ENCODE measurements at regions not wholly inside any gene's neighbourhood (a gene's known extent, or its start where the extent isn't known, plus 50 kb on each side); places are given as distances from the start of the nearest gene placed in this dataset.
A peak's percentile ranks its signal among the peaks of the same experiment; 100 is the strongest.

GRCh38 chr5:126315341-126315740, 107.9 kb upstream of the GRAMD2B start:
- no CpG with 5 or more reads among the region's 3 CpGs for WGBS (ENCODE audit: insufficient coverage)
- H3K4me3 ChIP-seq (ENCODE audit: low read depth, low read length), result no peak overlapping the region
- no peaks in the 10 kb centered on the region for H3K27me3 ChIP-seq (ENCODE audit: control insufficient read depth, insufficient read depth, low read length)
- H3K36me3 ChIP-seq (ENCODE audit: control insufficient read depth, insufficient read depth, low read length), result no peaks in the 10 kb centered on the region
- peak in 1 of 6 donors; percentile 68 for DNase-seq (ENCODE audit: low read depth in 4 of 6, low spot score in 6 of 6)
- no peaks in the 10 kb centered on the region for H3K9me3 ChIP-seq (ENCODE audit: control insufficient read depth, insufficient read depth, low read length)
- no peak overlapping the region for H3K27ac ChIP-seq (ENCODE audit: low read depth, low read length)
- no peaks in the 10 kb centered on the region for H3K4me1 ChIP-seq (ENCODE audit: control insufficient read depth, insufficient read depth, low read length)

GRCh38 chr5:126332326-126332725, 90.9 kb upstream of the GRAMD2B start:
- Histone ChIP-seq H3K9me3 (ENCODE audit: control insufficient read depth, insufficient read depth, low read length) (no peaks in the 10 kb centered on the region), H3K4me1 (ENCODE audit: control insufficient read depth, insufficient read depth, low read length) (no peaks in the 10 kb centered on the region), H3K27ac (ENCODE audit: low read depth, low read length) (no peak overlapping the region), H3K36me3 (ENCODE audit: control insufficient read depth, insufficient read depth, low read length) (no peaks in the 10 kb centered on the region), H3K27me3 (ENCODE audit: control insufficient read depth, insufficient read depth, low read length) (no peaks in the 10 kb centered on the region), H3K4me3 (ENCODE audit: low read depth, low read length) (no peak overlapping the region)
- peak in 1 of 6 donors; percentile 89 for DNase-seq (ENCODE audit: low read depth in 4 of 6, low spot score in 6 of 6)
- WGBS (ENCODE audit: insufficient coverage), result no CpG with 5 or more reads among the region's 1 CpG

- H3K9me3 ChIP-seq (ENCODE audit: control insufficient read depth, insufficient read depth, low read length), result no peaks in the 10 kb centered on the region
- H3K36me3 ChIP-seq (ENCODE audit: control insufficient read depth, insufficient read depth, low read length), result no peaks in the 10 kb centered on the region
- no peaks in the 10 kb centered on the region for H3K27me3 ChIP-seq (ENCODE audit: control insufficient read depth, insufficient read depth, low read length)
- peak in 1 of 6 donors; percentile 53 for DNase-seq (ENCODE audit: low read depth in 4 of 6, low spot score in 6 of 6)
- no peak overlapping the region for H3K4me3 ChIP-seq (ENCODE audit: low read depth, low read length)
- 47% methylated on average over 5 of the region's 7 CpGs for WGBS (ENCODE audit: insufficient coverage)
- H3K4me1 ChIP-seq (ENCODE audit: control insufficient read depth, insufficient read depth, low read length), result no peaks in the 10 kb centered on the region
- H3K27ac ChIP-seq (ENCODE audit: low read depth, low read length), result peak overlapping the region; percentile 63
Measured at GRCh38 chr5:126334760-126335159, 88.4 kb upstream of the GRAMD2B start.

GRCh38 chr5:126335886-126336285, 87.3 kb upstream of the GRAMD2B start:
- Histone ChIP-seq H3K9me3 (ENCODE audit: control insufficient read depth, insufficient read depth, low read length) (no peaks in the 10 kb centered on the region), H3K27me3 (ENCODE audit: control insufficient read depth, insufficient read depth, low read length) (no peaks in the 10 kb centered on the region), H3K4me1 (ENCODE audit: control insufficient read depth, insufficient read depth, low read length) (no peaks in the 10 kb centered on the region), H3K27ac (ENCODE audit: low read depth, low read length) (peak overlapping the region; percentile 78), H3K4me3 (ENCODE audit: low read depth, low read length) (no peak overlapping the region), H3K36me3 (ENCODE audit: control insufficient read depth, insufficient read depth, low read length) (no peaks in the 10 kb centered on the region)
- WGBS (ENCODE audit: insufficient coverage), result 14% methylated on average over 2 of the region's 2 CpGs
- peak in 2 of 6 donors; percentile 61 to 75 for DNase-seq (ENCODE audit: low read depth in 4 of 6, low spot score in 6 of 6)

- H3K4me1 ChIP-seq (ENCODE audit: control insufficient read depth, insufficient read depth, low read length), result peaks cover 3% of the 10 kb centered on the region
- 96% methylated on average over 5 of the region's 7 CpGs for WGBS (ENCODE audit: insufficient coverage)
- H3K4me3 ChIP-seq (ENCODE audit: low read depth, low read length), result no peak overlapping the region
- no peak overlapping the region for H3K27ac ChIP-seq (ENCODE audit: low read depth, low read length)
- H3K36me3 ChIP-seq (ENCODE audit: control insufficient read depth, insufficient read depth, low read length), result no peaks in the 10 kb centered on the region
- H3K9me3 ChIP-seq (ENCODE audit: control insufficient read depth, insufficient read depth, low read length), result no peaks in the 10 kb centered on the region
- DNase-seq (ENCODE audit: low read depth in 4 of 6, low spot score in 6 of 6), result no peak
- no peaks in the 10 kb centered on the region for H3K27me3 ChIP-seq (ENCODE audit: control insufficient read depth, insufficient read depth, low read length)
Measured at GRCh38 chr5:126338635-126339034, 84.6 kb upstream of the GRAMD2B start.

- Histone ChIP-seq H3K4me1 (ENCODE audit: control insufficient read depth, insufficient read depth, low read length) (peaks cover 3% of the 10 kb centered on the region), H3K9me3 (ENCODE audit: control insufficient read depth, insufficient read depth, low read length) (no peaks in the 10 kb centered on the region), H3K4me3 (ENCODE audit: low read depth, low read length) (no peak overlapping the region), H3K27me3 (ENCODE audit: control insufficient read depth, insufficient read depth, low read length) (no peaks in the 10 kb centered on the region), H3K36me3 (ENCODE audit: control insufficient read depth, insufficient read depth, low read length) (no peaks in the 10 kb centered on the region), H3K27ac (ENCODE audit: low read depth, low read length) (no peak overlapping the region)
- DNase-seq (ENCODE audit: low read depth in 4 of 6, low spot score in 6 of 6), result peak; percentile 51 to 93 (median 67)
- no CpG with 5 or more reads among the region's 4 CpGs for WGBS (ENCODE audit: insufficient coverage)
Measured at GRCh38 chr5:126339215-126339805, 83.9 kb upstream of the GRAMD2B start.

GRCh38 chr5:126341906-126342630, 81.1 kb upstream of the GRAMD2B start:
- Histone ChIP-seq H3K4me1 (ENCODE audit: control insufficient read depth, insufficient read depth, low read length) (peaks cover 3% of the 10 kb centered on the region), H3K36me3 (ENCODE audit: control insufficient read depth, insufficient read depth, low read length) (no peaks in the 10 kb centered on the region), H3K4me3 (ENCODE audit: low read depth, low read length) (no peak overlapping the region), H3K27me3 (ENCODE audit: control insufficient read depth, insufficient read depth, low read length) (no peaks in the 10 kb centered on the region), H3K9me3 (ENCODE audit: control insufficient read depth, insufficient read depth, low read length) (no peaks in the 10 kb centered on the region), H3K27ac (ENCODE audit: low read depth, low read length) (no peak overlapping the region)
- peak in 2 of 6 donors; percentile 46 to 66 for DNase-seq (ENCODE audit: low read depth in 4 of 6, low spot score in 6 of 6)
- no CpG with 5 or more reads among the region's 1 CpG for WGBS (ENCODE audit: insufficient coverage)

- WGBS (ENCODE audit: insufficient coverage), result 0% methylated on average over 1 of the region's 3 CpGs
- Histone ChIP-seq H3K36me3 (ENCODE audit: control insufficient read depth, insufficient read depth, low read length) (no peaks in the 10 kb centered on the region), H3K9me3 (ENCODE audit: control insufficient read depth, insufficient read depth, low read length) (no peaks in the 10 kb centered on the region), H3K4me1 (ENCODE audit: control insufficient read depth, insufficient read depth, low read length) (no peaks in the 10 kb centered on the region), H3K27ac (ENCODE audit: low read depth, low read length) (no peak overlapping the region), H3K27me3 (ENCODE audit: control insufficient read depth, insufficient read depth, low read length) (no peaks in the 10 kb centered on the region), H3K4me3 (ENCODE audit: low read depth, low read length) (no peak overlapping the region)
- DNase-seq (ENCODE audit: low read depth in 4 of 6, low spot score in 6 of 6), result peak in 2 of 6 donors; percentile 27 to 32
Measured at GRCh38 chr5:126348855-126349635, 74.2 kb upstream of the GRAMD2B start.

GRCh38 chr5:126351153-126351552, 72.1 kb upstream of the GRAMD2B start:
- no peak overlapping the region for H3K4me3 ChIP-seq (ENCODE audit: low read depth, low read length)
- H3K27me3 ChIP-seq (ENCODE audit: control insufficient read depth, insufficient read depth, low read length), result no peaks in the 10 kb centered on the region
- WGBS (ENCODE audit: insufficient coverage), result 100% methylated on average over 1 of the region's 1 CpG
- H3K4me1 ChIP-seq (ENCODE audit: control insufficient read depth, insufficient read depth, low read length), result no peaks in the 10 kb centered on the region
- no peaks in the 10 kb centered on the region for H3K36me3 ChIP-seq (ENCODE audit: control insufficient read depth, insufficient read depth, low read length)
- no peak overlapping the region for H3K27ac ChIP-seq (ENCODE audit: low read depth, low read length)
- DNase-seq (ENCODE audit: low read depth in 4 of 6, low spot score in 6 of 6), result no peak
- no peaks in the 10 kb centered on the region for H3K9me3 ChIP-seq (ENCODE audit: control insufficient read depth, insufficient read depth, low read length)
